ENCODE measurements at regions not wholly inside any gene's neighbourhood (a gene's known extent, or its start where the extent isn't known, plus 50 kb on each side); places are given as distances from the start of the nearest gene placed in this dataset.

DNA sequence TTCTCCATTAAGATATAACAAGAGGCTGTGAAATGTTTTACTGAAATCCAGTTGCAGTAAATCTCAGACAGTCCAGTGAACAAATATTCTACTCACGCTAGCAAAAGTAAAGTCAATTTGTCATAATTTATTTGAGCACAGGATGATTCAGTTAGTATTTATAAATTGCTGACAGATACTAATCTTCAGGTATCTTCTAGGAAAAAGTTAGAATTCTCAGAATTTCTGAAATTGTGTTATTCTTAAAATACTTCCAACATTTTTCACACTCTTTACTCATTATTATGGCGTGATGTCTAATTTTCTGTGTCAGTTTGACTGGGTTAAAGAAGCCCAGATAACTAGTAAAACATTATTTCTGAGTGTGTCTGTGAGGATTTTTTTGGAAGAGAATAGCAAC, 460.2 kb upstream of the ACVR2A start:
- TF ChIP-seq, protein P1, sequence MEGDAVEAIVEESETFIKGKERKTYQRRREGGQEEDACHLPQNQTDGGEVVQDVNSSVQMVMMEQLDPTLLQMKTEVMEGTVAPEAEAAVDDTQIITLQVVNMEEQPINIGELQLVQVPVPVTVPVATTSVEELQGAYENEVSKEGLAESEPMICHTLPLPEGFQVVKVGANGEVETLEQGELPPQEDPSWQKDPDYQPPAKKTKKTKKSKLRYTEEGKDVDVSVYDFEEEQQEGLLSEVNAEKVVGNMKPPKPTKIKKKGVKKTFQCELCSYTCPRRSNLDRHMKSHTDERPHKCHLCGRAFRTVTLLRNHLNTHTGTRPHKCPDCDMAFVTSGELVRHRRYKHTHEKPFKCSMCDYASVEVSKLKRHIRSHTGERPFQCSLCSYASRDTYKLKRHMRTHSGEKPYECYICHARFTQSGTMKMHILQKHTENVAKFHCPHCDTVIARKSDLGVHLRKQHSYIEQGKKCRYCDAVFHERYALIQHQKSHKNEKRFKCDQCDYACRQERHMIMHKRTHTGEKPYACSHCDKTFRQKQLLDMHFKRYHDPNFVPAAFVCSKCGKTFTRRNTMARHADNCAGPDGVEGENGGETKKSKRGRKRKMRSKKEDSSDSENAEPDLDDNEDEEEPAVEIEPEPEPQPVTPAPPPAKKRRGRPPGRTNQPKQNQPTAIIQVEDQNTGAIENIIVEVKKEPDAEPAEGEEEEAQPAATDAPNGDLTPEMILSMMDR (conservative IDR thresholded peaks at IDR 0.05; ENCODE audit: low read depth, low read length): no peak
- TF ChIP-seq EZH2phosphoT487 (IDR thresholded peaks at IDR 0.05; ENCODE audit: borderline replicate concordance, low read length) (no peak), EZH2 (IDR thresholded peaks at IDR 0.05; ENCODE audit: low read length, unreplicated experiment) (no peak)

All from PC-3 (cell line).